ENCODE measurements at regions not wholly inside any gene's neighbourhood (a gene's known extent, or its start where the extent isn't known, plus 50 kb on each side); places are given as distances from the start of the nearest gene placed in this dataset.

- TF ChIP-seq REST (IDR thresholded peaks at IDR 0.05; ENCODE audit: insufficient read depth in 1 of 2, low read depth in 2 of 2, low read length in 2 of 2) (no peak), FOXP2 (optimal IDR thresholded peaks at IDR 0.05; ENCODE audit: borderline replicate concordance, extremely low read depth, extremely low read length, insufficient read depth) (no peak), TAF1 (IDR thresholded peaks at IDR 0.05; ENCODE audit: borderline replicate concordance, insufficient read depth, low read length) (no peak), POLR2AphosphoS5 (IDR thresholded peaks at IDR 0.05; ENCODE audit: low read depth, low read length) (no peak), SIN3A (IDR thresholded peaks at IDR 0.05; ENCODE audit: borderline replicate concordance, insufficient read depth, low read length) (no peak)
Observed at GRCh38 chr11:19552656-19553260, 159.9 kb upstream of the NAV2 start.

GRCh38 chr11:19552161-19552560 is 160.5 kb upstream of the NAV2 start:
- TF ChIP-seq FOXP2 (optimal IDR thresholded peaks at IDR 0.05; ENCODE audit: borderline replicate concordance, extremely low read depth, extremely low read length, insufficient read depth) (no peak), TAF1 (IDR thresholded peaks at IDR 0.05; ENCODE audit: borderline replicate concordance, insufficient read depth, low read length) (no peak), POLR2AphosphoS5 (IDR thresholded peaks at IDR 0.05; ENCODE audit: low read depth, low read length) (no peak), SIN3A (IDR thresholded peaks at IDR 0.05; ENCODE audit: borderline replicate concordance, insufficient read depth, low read length) (no peak), REST (IDR thresholded peaks at IDR 0.05; ENCODE audit: insufficient read depth in 1 of 2, low read depth in 2 of 2, low read length in 2 of 2) (no peak)

- TF ChIP-seq TAF1 (IDR thresholded peaks at IDR 0.05; ENCODE audit: borderline replicate concordance, insufficient read depth, low read length) (no peak), REST (IDR thresholded peaks at IDR 0.05; ENCODE audit: insufficient read depth in 1 of 2, low read depth in 2 of 2, low read length in 2 of 2) (no peak), SIN3A (IDR thresholded peaks at IDR 0.05; ENCODE audit: borderline replicate concordance, insufficient read depth, low read length) (no peak), FOXP2 (optimal IDR thresholded peaks at IDR 0.05; ENCODE audit: borderline replicate concordance, extremely low read depth, extremely low read length, insufficient read depth) (no peak), POLR2AphosphoS5 (IDR thresholded peaks at IDR 0.05; ENCODE audit: low read depth, low read length) (no peak)
Observed at GRCh38 chr11:19551457-19551856, 161.2 kb upstream of the NAV2 start.

- no peak for TF ChIP-seq TAF1 (IDR thresholded peaks at IDR 0.05; ENCODE audit: borderline replicate concordance, insufficient read depth, low read length)
- TF ChIP-seq FOXP2 (optimal IDR thresholded peaks at IDR 0.05; ENCODE audit: borderline replicate concordance, extremely low read depth, extremely low read length, insufficient read depth), result no peak
- no peak for TF ChIP-seq POLR2AphosphoS5 (IDR thresholded peaks at IDR 0.05; ENCODE audit: low read depth, low read length)
- no peak for TF ChIP-seq SIN3A (IDR thresholded peaks at IDR 0.05; ENCODE audit: borderline replicate concordance, insufficient read depth, low read length)
- TF ChIP-seq REST (IDR thresholded peaks at IDR 0.05; ENCODE audit: insufficient read depth in 1 of 2, low read depth in 2 of 2, low read length in 2 of 2), result no peak
Observed at GRCh38 chr11:19547044-19547443, 165.6 kb upstream of the NAV2 start.

All from PFSK-1 (cell line).